BJ (cell line): ENCODE measurements at regions not wholly inside any gene's neighbourhood (a gene's known extent, or its start where the extent isn't known, plus 50 kb on each side); places are given as distances from the start of the nearest gene placed in this dataset.

Experiments
- CTCF ChIA-PET: fragments of 350-600 bp; formaldehyde crosslinking; extraction: SDS; loops from one replicate; lab custom pipeline; 2021; ENCODE audit warnings: antibody characterized with exemption, inconsistent platforms; lab: Yijun Ruan, JAX
- POLR2A ChIA-PET: fragments of 300-600 bp; sonication (Branson Sonifier 250); formaldehyde crosslinking; extraction: SDS; loops from one replicate; lab custom pipeline; 2021; ENCODE audit warnings: antibody characterized with exemption; lab: Charles Lee
- DNase-seq: peaks from one replicate; pipeline ENCODE4 v3.0.0-alpha.2; 2011; ENCODE audit warnings: low read depth
- H3K27me3 ChIP-seq: 2 replicates; pipeline ENCODE4 v1.6.0; 2011; ENCODE audit warnings: low read length; ENCODE audit not compliant: control insufficient read depth, insufficient read depth
- H3K36me3 ChIP-seq: 2 replicates; pipeline ENCODE4 v1.5.1; 2011; ENCODE audit warnings: low read length; ENCODE audit not compliant: control insufficient read depth, insufficient read depth
- H3K4me3 ChIP-seq: 2 replicates; pipeline ENCODE4 v1.5.1; 2011; ENCODE audit warnings: low read depth, mild to moderate bottlenecking, control low read depth, low read length
- TF ChIP-seq, protein P1 (sequence below): IDR thresholded peaks from 2 replicates; pipeline ENCODE4 v1.5.1; 2011; ENCODE audit warnings: low read depth, mild to moderate bottlenecking, control low read depth, inconsistent platforms, low read length, moderate library complexity; ENCODE audit not compliant: insufficient read depth

DNA sequence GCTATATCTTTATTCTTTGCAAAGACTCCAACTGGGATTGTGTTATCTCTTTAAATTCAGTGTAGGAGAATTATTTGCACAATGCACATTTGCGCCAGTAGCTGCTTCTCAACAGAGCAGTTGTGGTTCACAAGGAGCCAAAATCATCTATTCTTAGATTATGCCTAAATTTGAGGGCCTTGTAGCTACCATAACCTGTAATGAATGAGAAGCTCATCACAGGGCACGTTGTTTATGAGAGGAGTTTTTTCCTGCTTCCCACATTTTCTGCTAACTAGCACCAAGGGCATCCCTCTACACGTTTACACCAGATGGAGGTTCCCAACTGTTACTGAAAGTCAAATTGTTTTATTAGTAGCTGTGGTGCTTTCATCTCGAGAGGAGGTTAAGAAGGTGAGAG is 322.4 kb downstream of the TMEM161B start:
- no peaks in the 10 kb centered on the region for H3K36me3 ChIP-seq
- POLR2A ChIA-PET, result no interaction called here
- no peaks in the 10 kb centered on the region for H3K27me3 ChIP-seq
- DNase-seq, result no peak
- no peak overlapping the region for H3K4me3 ChIP-seq
- TF ChIP-seq, protein P1, sequence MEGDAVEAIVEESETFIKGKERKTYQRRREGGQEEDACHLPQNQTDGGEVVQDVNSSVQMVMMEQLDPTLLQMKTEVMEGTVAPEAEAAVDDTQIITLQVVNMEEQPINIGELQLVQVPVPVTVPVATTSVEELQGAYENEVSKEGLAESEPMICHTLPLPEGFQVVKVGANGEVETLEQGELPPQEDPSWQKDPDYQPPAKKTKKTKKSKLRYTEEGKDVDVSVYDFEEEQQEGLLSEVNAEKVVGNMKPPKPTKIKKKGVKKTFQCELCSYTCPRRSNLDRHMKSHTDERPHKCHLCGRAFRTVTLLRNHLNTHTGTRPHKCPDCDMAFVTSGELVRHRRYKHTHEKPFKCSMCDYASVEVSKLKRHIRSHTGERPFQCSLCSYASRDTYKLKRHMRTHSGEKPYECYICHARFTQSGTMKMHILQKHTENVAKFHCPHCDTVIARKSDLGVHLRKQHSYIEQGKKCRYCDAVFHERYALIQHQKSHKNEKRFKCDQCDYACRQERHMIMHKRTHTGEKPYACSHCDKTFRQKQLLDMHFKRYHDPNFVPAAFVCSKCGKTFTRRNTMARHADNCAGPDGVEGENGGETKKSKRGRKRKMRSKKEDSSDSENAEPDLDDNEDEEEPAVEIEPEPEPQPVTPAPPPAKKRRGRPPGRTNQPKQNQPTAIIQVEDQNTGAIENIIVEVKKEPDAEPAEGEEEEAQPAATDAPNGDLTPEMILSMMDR, result no peak
- CTCF ChIA-PET, result no interaction called here

GRCh38 chr5:87945286-87945650 is 323.4 kb downstream of the TMEM161B start:
- no peak overlapping the region for H3K4me3 ChIP-seq
- CTCF ChIA-PET, result no interaction called here
- DNase-seq, result no peak
- TF ChIP-seq, protein P1, result no peak
- no peaks in the 10 kb centered on the region for H3K36me3 ChIP-seq
- no peaks in the 10 kb centered on the region for H3K27me3 ChIP-seq
- POLR2A ChIA-PET, result no interaction called here

DNA sequence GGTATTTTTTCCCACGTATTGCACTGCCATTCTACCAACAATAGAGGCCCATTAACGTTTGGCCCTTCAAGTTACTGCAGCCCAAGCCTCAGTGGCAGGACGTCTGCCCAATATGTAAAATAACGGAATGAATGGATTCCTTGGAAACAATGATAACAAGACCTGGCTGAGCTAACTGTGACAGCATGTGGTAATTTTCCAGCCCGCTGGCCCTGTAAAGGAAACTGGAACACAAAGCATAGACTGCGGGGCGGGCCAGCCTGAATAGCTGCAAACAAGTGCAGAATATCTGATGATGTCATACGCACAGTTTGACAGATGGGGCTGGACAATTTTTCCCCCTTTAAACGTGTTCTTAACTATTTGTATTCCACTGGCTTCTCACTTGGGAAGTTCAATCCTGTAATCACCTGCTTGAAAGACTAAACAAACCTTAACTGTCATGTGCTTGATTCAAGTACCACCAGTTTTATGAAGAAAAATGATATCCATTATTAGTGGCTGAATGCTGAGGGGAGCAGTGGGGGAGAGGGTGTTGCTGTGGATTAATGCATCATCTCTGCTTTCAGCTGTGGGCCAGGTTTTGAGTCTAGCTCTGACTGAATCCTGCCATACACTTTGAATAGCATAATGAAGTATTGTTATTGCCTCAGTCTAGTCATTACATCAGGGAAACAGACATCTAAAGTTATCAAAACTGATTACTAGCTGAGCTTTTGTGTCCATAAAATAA is 323.9 kb downstream of the TMEM161B start:
- Histone ChIP-seq H3K27me3 (no peaks in the 10 kb centered on the region), H3K4me3 (no peak overlapping the region), H3K36me3 (no peaks in the 10 kb centered on the region)
- DNase-seq, result no peak
- POLR2A ChIA-PET, result no interaction called here
- CTCF ChIA-PET, result no interaction called here
- TF ChIP-seq, protein P1, result no peak

GRCh38 chr5:87940775-87941174 is 327.9 kb downstream of the TMEM161B start:
- POLR2A ChIA-PET, result no interaction called here

DNA sequence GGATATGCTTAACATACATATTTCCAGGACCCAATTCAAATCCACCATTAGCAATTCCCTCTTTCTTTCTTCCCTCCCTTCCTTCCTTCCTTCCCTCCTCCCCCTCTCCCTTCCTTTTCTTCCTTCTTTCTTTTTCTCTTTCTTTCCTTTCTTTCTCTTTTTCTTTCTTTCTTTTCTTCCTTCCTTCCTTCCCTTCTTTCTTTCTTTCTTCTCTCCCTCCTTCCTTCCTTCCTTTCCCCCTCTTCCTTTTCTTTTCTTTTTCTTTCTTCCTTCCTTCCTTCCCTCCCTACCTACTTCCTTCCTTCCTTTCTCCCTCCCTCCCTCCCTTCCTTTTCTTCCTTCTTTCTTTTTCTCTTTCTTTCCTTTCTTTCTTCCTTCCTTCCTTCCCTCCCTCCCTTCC is 332.0 kb downstream of the TMEM161B start:
- TF ChIP-seq, protein P1, result no peak
- no peaks in the 10 kb centered on the region for H3K27me3 ChIP-seq
- CTCF ChIA-PET, result no interaction called here
- POLR2A ChIA-PET, result no interaction called here
- no peak for DNase-seq
- no peak overlapping the region for H3K4me3 ChIP-seq
- H3K36me3 ChIP-seq, result no peaks in the 10 kb centered on the region

More at GRCh38 chr5:87940775-87941174, 327.9 kb downstream of the TMEM161B start:
- H3K27me3 ChIP-seq, result no peaks in the 10 kb centered on the region
- TF ChIP-seq, protein P1, result no peak
- H3K4me3 ChIP-seq, result no peak overlapping the region
- no peak for DNase-seq
- CTCF ChIA-PET, result no interaction called here
- no peaks in the 10 kb centered on the region for H3K36me3 ChIP-seq
